HUES64 (cell line): ENCODE measurements at regions not wholly inside any gene's neighbourhood (a gene's known extent, or its start where the extent isn't known, plus 50 kb on each side); places are given as distances from the start of the nearest gene placed in this dataset.
"Not testable (repeated sequence)": the region's sequence is repeated elsewhere in the genome, so short reads cannot be mapped to it uniquely, and the experiment has no call there.

ENCODE experiments used
- H3K27ac ChIP-seq: 2 replicates; pipeline ENCODE4 v1.7.0; 2013; ENCODE audit warnings: low read depth, low read length, inconsistent platforms
- H3K27me3 ChIP-seq: 2 replicates; pipeline ENCODE4 v1.6.1; 2013; ENCODE audit warnings: mild to moderate bottlenecking, low read length; ENCODE audit not compliant: insufficient read depth
- H3K36me3 ChIP-seq: 2 replicates; pipeline ENCODE4 v1.6.1; 2013; ENCODE audit warnings: mild to moderate bottlenecking, low read length; ENCODE audit not compliant: insufficient read depth
- H3K4me1 ChIP-seq: 2 replicates; pipeline ENCODE4 v1.6.1; 2013; ENCODE audit warnings: mild to moderate bottlenecking, low read length, moderate library complexity; ENCODE audit not compliant: insufficient read depth
- H3K4me3 ChIP-seq: 2 replicates; pipeline ENCODE4 v1.5.1; 2013; ENCODE audit warnings: mild to moderate bottlenecking, low read length, moderate library complexity
- H3K9ac ChIP-seq: 2 replicates; pipeline ENCODE4 v1.6.1; 2013; ENCODE audit warnings: mild to moderate bottlenecking, low read depth, low read length
- H3K9me3 ChIP-seq: 2 replicates; pipeline ENCODE4 v1.6.1; 2013; ENCODE audit warnings: low read depth, low read length; ENCODE audit not compliant: insufficient read depth
- WGBS: fragments of 150-250, 120-280 bp; methylation state at CpG from one replicate; pipeline ENCODE4 v1.1.7; 2013; ENCODE audit warnings: missing lambda C conversion rate; 5-methylcytosine and 5-hydroxymethylcytosine counted together

GRCh38 chr2:89834306-89834705 lies 1142.8 kb downstream of the RPIA start:
- WGBS: 81% methylated on average over 7 of the region's 7 CpGs
- no peaks in the 10 kb centered on the region for H3K4me1 ChIP-seq
- H3K9ac ChIP-seq: no peak overlapping the region
- H3K27me3 ChIP-seq: no peaks in the 10 kb centered on the region
- no peak overlapping the region for H3K27ac ChIP-seq
- no peak overlapping the region for H3K4me3 ChIP-seq
- H3K36me3 ChIP-seq: no peaks in the 10 kb centered on the region
- no peaks in the 10 kb centered on the region for H3K9me3 ChIP-seq

DNA sequence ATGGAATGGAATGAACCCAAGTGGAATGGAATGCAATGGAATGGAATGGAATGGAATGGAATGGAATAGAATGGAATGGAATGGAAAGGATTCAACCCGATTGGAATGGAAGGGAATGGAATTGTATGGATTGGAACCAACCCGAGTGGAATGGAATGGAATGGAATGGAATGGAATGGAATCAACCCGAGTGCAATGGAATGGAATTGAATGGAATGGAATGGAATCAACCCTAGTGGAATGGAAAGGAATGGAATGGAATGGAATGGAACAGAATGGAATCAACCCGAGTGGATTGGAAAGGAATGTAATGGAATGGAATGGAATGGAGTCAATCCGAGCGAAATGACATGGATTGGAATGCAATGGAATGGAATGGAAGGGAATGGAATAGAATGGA lies 1144.9 kb downstream of the RPIA start:
- H3K4me3 ChIP-seq: peak overlapping the region; percentile 0; the same call in 1 of the 2 replicates
- not testable (repeated sequence) for H3K27ac ChIP-seq, H3K27me3 ChIP-seq, H3K36me3 ChIP-seq, H3K9ac ChIP-seq, H3K4me1 ChIP-seq, H3K9me3 ChIP-seq
- WGBS: 77% methylated on average over 6 of the region's 6 CpGs

- Histone ChIP-seq H3K9me3 (no peaks in the 10 kb centered on the region; the same call in 1 of the 2 replicates), H3K27ac (no peak overlapping the region), H3K36me3 (no peaks in the 10 kb centered on the region), H3K4me1 (no peaks in the 10 kb centered on the region), H3K4me3 (peak overlapping the region; percentile 0; the same call in 1 of the 2 replicates), H3K27me3 (no peaks in the 10 kb centered on the region), H3K9ac (no peak overlapping the region)
- 73% methylated on average over 11 of the region's 11 CpGs for WGBS
Observed at GRCh38 chr2:89837962-89838625, 1146.6 kb downstream of the RPIA start.

DNA sequence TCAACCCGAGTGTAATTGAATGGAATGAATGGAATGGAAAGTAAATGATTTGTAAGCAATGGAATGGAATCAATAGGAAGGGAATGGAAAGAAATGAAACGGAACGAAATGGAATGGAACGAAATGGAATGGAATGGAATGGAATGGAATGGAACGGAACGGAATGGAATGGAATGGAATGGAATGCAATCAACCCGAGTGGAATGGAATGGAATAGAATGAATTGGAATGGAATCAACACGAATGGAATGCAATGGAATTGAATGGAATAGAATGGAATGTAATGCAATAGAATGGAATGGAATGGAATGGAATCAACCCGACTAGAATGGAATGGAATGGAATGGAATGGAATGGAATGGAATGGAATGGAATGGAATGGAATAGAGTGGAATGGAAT lies 1148.7 kb downstream of the RPIA start:
- H3K4me3 ChIP-seq: peak overlapping the region; percentile 0; the same call in 1 of the 2 replicates
- H3K9ac ChIP-seq, H3K36me3 ChIP-seq, H3K27me3 ChIP-seq, H3K27ac ChIP-seq, H3K4me1 ChIP-seq: not testable (repeated sequence)
- 78% methylated on average over 9 of the region's 9 CpGs for WGBS
- H3K9me3 ChIP-seq: peaks cover 19% of the 10 kb centered on the region

- H3K4me1 ChIP-seq, H3K27ac ChIP-seq, H3K36me3 ChIP-seq, H3K27me3 ChIP-seq, H3K9ac ChIP-seq, H3K4me3 ChIP-seq: not testable (repeated sequence)
- 73% methylated on average over 10 of the region's 10 CpGs for WGBS
- H3K9me3 ChIP-seq: peaks cover 27% of the 10 kb centered on the region
Observed at GRCh38 chr2:89840781-89841475, 1149.5 kb downstream of the RPIA start.

DNA sequence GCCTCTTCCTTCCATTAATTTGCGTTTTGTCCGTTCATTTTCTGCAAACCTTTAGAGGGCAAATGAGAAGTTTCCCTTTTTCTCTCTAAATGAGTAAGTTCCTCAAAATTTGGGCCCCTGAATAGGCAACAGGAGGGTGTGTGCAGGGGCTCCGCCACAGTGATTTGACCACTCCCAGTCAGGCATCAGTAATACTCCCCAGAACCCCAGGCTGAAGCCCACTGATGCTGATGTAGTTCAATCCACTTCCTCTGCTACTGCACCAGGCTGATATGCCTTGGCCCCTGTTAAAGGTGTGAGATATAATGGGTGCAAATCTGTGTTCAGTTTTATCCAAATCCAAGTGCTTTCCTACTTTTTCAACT lies 1150.0 kb downstream of the RPIA start:
- no peaks in the 10 kb centered on the region for H3K4me1 ChIP-seq
- no peak overlapping the region for H3K4me3 ChIP-seq
- no peaks in the 10 kb centered on the region for H3K27me3 ChIP-seq
- no peak overlapping the region for H3K9ac ChIP-seq
- H3K36me3 ChIP-seq: no peaks in the 10 kb centered on the region
- H3K9me3 ChIP-seq: peaks cover 32% of the 10 kb centered on the region
- no peak overlapping the region for H3K27ac ChIP-seq
- 81% methylated on average over 3 of the region's 3 CpGs for WGBS

DNA sequence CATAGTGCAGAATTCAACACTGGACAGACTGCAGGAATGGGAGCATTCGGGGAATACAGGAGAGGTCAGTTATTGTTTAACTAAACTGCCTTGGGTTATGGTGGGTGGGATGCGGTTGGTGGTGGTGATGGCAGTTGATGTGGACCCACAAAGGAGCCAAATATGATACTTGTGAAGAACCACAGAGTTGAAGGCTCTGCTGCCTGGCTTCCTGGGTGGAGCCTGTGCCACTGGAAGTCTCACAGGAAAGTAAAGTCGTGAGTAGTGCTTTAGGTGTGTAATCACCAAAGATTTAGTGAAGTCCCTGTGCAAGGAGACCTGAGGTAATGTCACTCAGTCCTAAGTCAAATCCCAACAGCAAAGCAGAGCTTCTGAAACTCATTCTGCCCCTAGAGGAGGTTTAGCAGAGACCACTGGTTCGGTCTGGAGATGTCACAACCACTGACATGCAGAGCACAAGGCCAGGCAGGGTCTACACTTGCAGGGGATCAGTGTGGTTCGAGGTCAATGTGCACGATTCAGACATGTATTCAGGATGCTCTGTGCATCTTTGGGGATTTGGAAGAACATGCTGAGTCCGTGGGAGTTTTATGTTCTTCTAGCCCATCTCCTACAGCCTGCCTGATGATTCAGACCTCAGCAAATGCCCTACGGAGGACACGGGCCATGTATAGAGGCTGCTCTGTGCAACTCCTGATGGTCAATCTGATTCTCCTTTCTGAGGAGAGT lies 1150.9 kb downstream of the RPIA start:
- Histone ChIP-seq H3K27me3 (no peaks in the 10 kb centered on the region), H3K4me3 (no peak overlapping the region), H3K4me1 (no peaks in the 10 kb centered on the region), H3K9me3 (peaks cover 39% of the 10 kb centered on the region), H3K27ac (no peak overlapping the region), H3K36me3 (no peaks in the 10 kb centered on the region), H3K9ac (no peak overlapping the region)
- WGBS: 67% methylated on average over 9 of the region's 9 CpGs

DNA sequence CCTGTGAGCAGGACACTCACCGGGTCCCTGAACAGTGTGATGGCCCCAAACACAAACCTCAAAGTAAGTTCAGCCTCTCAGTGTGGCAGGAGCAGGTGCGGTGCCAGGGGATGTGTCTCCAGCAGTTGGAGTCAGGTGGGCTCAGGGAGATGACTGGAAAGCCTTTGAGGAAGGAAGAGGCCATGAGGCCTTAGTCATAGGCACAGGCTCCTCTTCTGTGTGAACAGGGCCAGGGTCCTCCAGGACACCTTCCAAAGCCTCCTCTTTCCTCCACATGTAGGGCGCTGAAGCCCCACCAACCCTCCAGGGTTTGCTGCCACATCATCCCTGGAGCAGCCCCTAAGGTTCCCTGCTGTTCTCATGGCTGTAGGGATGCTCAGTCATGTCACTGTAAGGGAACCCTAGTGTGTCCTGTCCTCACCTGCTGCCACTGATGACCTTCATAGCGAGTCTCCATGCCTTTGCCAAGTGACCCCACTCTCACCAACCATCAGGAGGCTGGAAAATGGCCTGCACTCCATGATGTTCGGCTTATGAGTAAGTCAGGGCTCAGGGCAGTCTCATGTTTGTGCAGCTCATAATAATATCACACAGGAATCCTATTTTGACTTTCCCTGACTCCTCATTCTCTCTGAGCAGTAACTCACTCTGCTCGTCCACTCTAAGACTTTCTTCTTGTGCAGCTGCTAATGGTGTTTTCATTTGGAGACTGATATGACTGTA lies 1152.9 kb downstream of the RPIA start:
- Histone ChIP-seq H3K27me3 (no peaks in the 10 kb centered on the region), H3K36me3 (no peaks in the 10 kb centered on the region), H3K4me3 (no peak overlapping the region), H3K27ac (no peak overlapping the region), H3K9me3 (peaks cover 59% of the 10 kb centered on the region), H3K9ac (no peak overlapping the region), H3K4me1 (no peaks in the 10 kb centered on the region)
- WGBS: 56% methylated on average over 6 of the region's 6 CpGs

DNA sequence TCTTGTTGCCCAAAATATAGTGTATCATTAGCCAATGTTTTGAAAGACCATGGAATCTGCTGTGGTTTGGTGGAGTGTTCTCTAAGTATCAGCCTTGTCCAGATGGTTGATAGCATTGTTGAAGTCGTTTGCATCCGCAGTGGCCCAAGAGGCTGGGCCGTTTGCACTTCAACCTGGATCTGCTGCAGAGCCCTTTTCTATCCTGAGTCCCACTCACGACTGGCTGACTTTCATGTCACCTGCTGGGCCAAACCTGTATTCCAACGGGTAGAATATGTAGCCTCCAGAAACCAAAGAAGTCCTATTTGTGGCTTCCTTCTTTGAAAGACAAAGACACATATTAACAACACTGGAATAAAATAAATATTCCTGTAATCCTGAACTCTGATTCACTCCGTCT lies 1154.1 kb downstream of the RPIA start:
- no peaks in the 10 kb centered on the region for H3K27me3 ChIP-seq
- no peaks in the 10 kb centered on the region for H3K4me1 ChIP-seq
- no peak overlapping the region for H3K4me3 ChIP-seq
- no peak overlapping the region for H3K9ac ChIP-seq
- no peaks in the 10 kb centered on the region for H3K36me3 ChIP-seq
- no peak overlapping the region for H3K27ac ChIP-seq
- WGBS: 63% methylated on average over 6 of the region's 6 CpGs
- H3K9me3 ChIP-seq: peaks cover 71% of the 10 kb centered on the region

DNA sequence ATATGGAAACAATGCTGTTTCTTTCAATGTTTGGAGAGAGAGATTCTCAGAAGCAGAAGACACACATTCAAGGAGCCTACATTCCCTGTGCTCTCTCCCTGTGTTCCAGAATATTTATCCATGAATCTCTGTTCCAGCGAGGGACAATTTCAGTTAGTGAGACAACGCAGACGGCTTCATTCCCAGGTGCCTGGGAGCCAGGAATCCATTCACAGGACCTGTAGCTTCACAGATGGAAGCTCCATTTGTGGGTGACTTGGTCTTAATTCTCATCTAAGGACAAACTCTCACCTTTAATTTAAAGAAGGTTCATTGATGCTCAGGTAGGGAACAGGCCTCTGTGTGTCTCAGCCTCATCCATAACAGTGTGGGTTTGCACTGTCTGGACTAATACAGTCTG lies 1156.6 kb downstream of the RPIA start:
- Histone ChIP-seq H3K4me3 (no peak overlapping the region), H3K27me3 (no peaks in the 10 kb centered on the region), H3K4me1 (no peaks in the 10 kb centered on the region), H3K27ac (no peak overlapping the region), H3K9ac (no peak overlapping the region), H3K36me3 (no peaks in the 10 kb centered on the region), H3K9me3 (peaks cover 83% of the 10 kb centered on the region)
- WGBS: 88% methylated on average over 3 of the region's 3 CpGs
